ENCODE measurements at regions not wholly inside any gene's neighbourhood (a gene's known extent, or its start where the extent isn't known, plus 50 kb on each side); places are given as distances from the start of the nearest gene placed in this dataset.

GRCh38 chrX:76366972-76367371 is 60.5 kb upstream of the MAGEE1 start:
- Mint-ChIP-seq H3K27me3 (no peaks in the 10 kb centered on the region), H3K36me3 (no peaks in the 10 kb centered on the region), H3K4me3 (peak overlapping the region in 1 of 8 donors; percentile 75), H3K4me1 (no peaks in the 10 kb centered on the region), H3K9me3 (peaks cover 0 to 3% (median 0%) of the 10 kb centered on the region in 8 donors), H3K27ac (no peak overlapping the region)
- Histone ChIP-seq H3K27ac (ENCODE audit: low read depth, low read length) (no peak overlapping the region), H3K36me3 (ENCODE audit: insufficient read depth, low read length) (no peaks in the 10 kb centered on the region), H3K9me3 (ENCODE audit: control insufficient read depth in 1 of 2, low read length in 2 of 2) (no peaks in the 10 kb centered on the region), H3K4me3 (ENCODE audit: low read length in 2 of 2) (no peak overlapping the region), H3K27me3 (ENCODE audit: insufficient read depth, low read length) (no peaks in the 10 kb centered on the region), H3K4me1 (ENCODE audit: insufficient read depth, low read length) (no peaks in the 10 kb centered on the region)
- DNase-seq = no peak
- POLR2A ChIA-PET (ENCODE audit: partially characterized antibody) = no interaction called here
- CTCF ChIA-PET (ENCODE audit: partially characterized antibody) = no interaction called here
- intact Hi-C loops (cut with micrococcal nuclease) = no loop called here

Data from CD4-positive, alpha-beta memory T cell (primary cell).